Keratinocyte (primary cell): ENCODE measurements at regions not wholly inside any gene's neighbourhood (a gene's known extent, or its start where the extent isn't known, plus 50 kb on each side); places are given as distances from the start of the nearest gene placed in this dataset.

Experiments
- DNase-seq: peaks from one replicate; pipeline ENCODE4 v3.0.0-alpha.2; 2011; ENCODE audit warnings: low read depth, missing footprints, low spot score
- FAIRE-seq: peaks from 2 replicates; lab custom pipeline; 2011; peaks lifted over from hg19 to GRCh38; lab: Jason Lieb, UNC
- H2AFZ ChIP-seq: 2 replicates; pipeline ENCODE4 v1.6.0; 2012; ENCODE audit warnings: low read length, control low read depth, inconsistent platforms; ENCODE audit not compliant: control insufficient read depth
- H3K27ac ChIP-seq: 2 replicates; pipeline ENCODE4 v1.5.1; 2011; ENCODE audit warnings: low read length; ENCODE audit not compliant: control insufficient read depth, insufficient read depth
- H3K27me3 ChIP-seq: 3 replicates; pipeline ENCODE4 v1.6.0; 2011; ENCODE audit warnings: low read length; ENCODE audit not compliant: control insufficient read depth, insufficient read depth; ENCODE audit errors: extremely low read depth
- H3K36me3 ChIP-seq, 2 experiments: 2 replicates in 1 of 2; 3 replicates in 1 of 2; pipeline ENCODE4 v1.5.1; 2011; ENCODE audit warnings: low read length in 2 of 2, mild to moderate bottlenecking in 1 of 2; ENCODE audit not compliant: control insufficient read depth in 2 of 2, insufficient read depth in 2 of 2; ENCODE audit errors: extremely low read depth in 1 of 2
- H3K4me1 ChIP-seq: 3 replicates; pipeline ENCODE4 v1.5.1; 2011; ENCODE audit warnings: low read length; ENCODE audit not compliant: control insufficient read depth, insufficient read depth; ENCODE audit errors: extremely low read depth
- H3K4me2 ChIP-seq: 3 replicates; pipeline ENCODE4 v1.6.0; 2011; ENCODE audit warnings: low read depth, low read length; ENCODE audit not compliant: control insufficient read depth, insufficient read depth; ENCODE audit errors: extremely low read depth
- H3K4me3 ChIP-seq, 3 experiments: fragments of 200-600 bp in 1 of 3; sonication (generic) in 1 of 3; 2 replicates in 2 of 3; 3 replicates in 1 of 3; pipeline ENCODE4 v1.5.1; 2011 to 2016; ENCODE audit warnings: low read length in 3 of 3, mild to moderate bottlenecking in 3 of 3, control low read depth in 2 of 3, inconsistent platforms in 1 of 3, low read depth in 1 of 3, mixed read lengths in 1 of 3, mixed run types in 1 of 3, moderate library complexity in 1 of 3; ENCODE audit not compliant: control insufficient read depth in 2 of 3, insufficient read depth in 2 of 3; ENCODE audit errors: extremely low read depth in 1 of 3
- H3K79me2 ChIP-seq: 2 replicates; pipeline ENCODE4 v1.6.0; 2012; ENCODE audit warnings: low read length; ENCODE audit not compliant: control insufficient read depth, insufficient read depth
- H3K9ac ChIP-seq: 3 replicates; pipeline ENCODE4 v1.6.0; 2011; ENCODE audit warnings: low read length; ENCODE audit not compliant: control insufficient read depth, insufficient read depth; ENCODE audit errors: extremely low read depth
- H3K9me1 ChIP-seq: 3 replicates; pipeline ENCODE4 v1.6.0; 2011; ENCODE audit warnings: low read length; ENCODE audit not compliant: control insufficient read depth, insufficient read depth; ENCODE audit errors: extremely low read depth
- H3K9me3 ChIP-seq: 2 replicates; pipeline ENCODE4 v1.5.1; 2012; ENCODE audit warnings: low read depth, low read length; ENCODE audit not compliant: control insufficient read depth
- H4K20me1 ChIP-seq: 3 replicates; pipeline ENCODE4 v1.6.0; 2011; ENCODE audit warnings: low read length; ENCODE audit not compliant: control insufficient read depth, insufficient read depth; ENCODE audit errors: extremely low read depth
- EZH2 ChIP-seq: IDR thresholded peaks from one replicate; pipeline ENCODE4 v1.6.1; 2012; ENCODE audit warnings: inconsistent platforms, mild to moderate bottlenecking, low read length, moderate library complexity
- dilution Hi-C: fragments of 300-500 bp; cut with MboI; formaldehyde crosslinking; loops from one replicate; pipeline ENCODE4 v1.7.0; 2020; ENCODE audit warnings: low sequenced_read_pairs; ENCODE audit not compliant: extremely low pct_ligation_motif_present
- TF ChIP-seq, protein P1 (sequence below), 3 experiments: IDR thresholded peaks in 1 of 3; conservative IDR thresholded peaks in 1 of 3; optimal IDR thresholded peaks in 1 of 3; 2 replicates in 2 of 3; 3 replicates in 1 of 3; pipeline versions ENCODE3 to v1.5.1; 2011; ENCODE audit warnings: low read length in 3 of 3, mild to moderate bottlenecking in 3 of 3, moderate library complexity in 2 of 3, control low read depth in 1 of 3, inconsistent platforms in 1 of 3; ENCODE audit not compliant: insufficient read depth in 2 of 3; ENCODE audit errors: extremely low read depth in 1 of 3

DNA sequence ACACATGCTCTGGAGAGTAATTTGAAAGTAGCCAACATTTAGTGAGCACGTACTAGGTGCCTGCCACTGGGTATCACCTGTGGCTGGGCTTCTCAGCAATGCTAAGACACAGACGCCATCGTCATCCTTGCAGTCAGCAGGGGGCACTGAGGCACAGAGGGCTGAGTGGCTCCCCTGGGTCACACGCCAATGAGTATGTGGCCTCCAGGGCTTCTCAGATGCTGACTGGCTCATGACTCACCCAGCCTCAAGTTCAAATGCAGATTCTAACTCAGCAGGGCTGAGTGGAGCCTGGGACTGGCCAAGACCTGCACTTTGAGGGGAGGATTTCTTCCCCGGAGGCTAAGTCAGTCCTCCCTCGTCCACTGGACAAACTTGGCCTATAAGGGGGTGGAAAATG is 115.1 kb upstream of the CACNA1A start:
- Histone ChIP-seq H3K27me3 (peaks cover 32% of the 10 kb centered on the region), H3K4me1 (peaks cover 6% of the 10 kb centered on the region), H2AFZ (no peak overlapping the region), H3K9me1 (no peaks in the 10 kb centered on the region), H3K79me2 (no peaks in the 10 kb centered on the region), H3K27ac (no peak overlapping the region), H3K4me3 (no peak overlapping the region), H3K9me3 (no peaks in the 10 kb centered on the region), H3K4me2 (peak overlapping the region; percentile 14), H3K9ac (no peak overlapping the region), H4K20me1 (no peaks in the 10 kb centered on the region), H3K36me3 (no peaks in the 10 kb centered on the region)
- FAIRE-seq = peak; percentile 80
- peak; percentile 85 for DNase-seq
- TF ChIP-seq EZH2 = no peak
- TF ChIP-seq, protein P1, sequence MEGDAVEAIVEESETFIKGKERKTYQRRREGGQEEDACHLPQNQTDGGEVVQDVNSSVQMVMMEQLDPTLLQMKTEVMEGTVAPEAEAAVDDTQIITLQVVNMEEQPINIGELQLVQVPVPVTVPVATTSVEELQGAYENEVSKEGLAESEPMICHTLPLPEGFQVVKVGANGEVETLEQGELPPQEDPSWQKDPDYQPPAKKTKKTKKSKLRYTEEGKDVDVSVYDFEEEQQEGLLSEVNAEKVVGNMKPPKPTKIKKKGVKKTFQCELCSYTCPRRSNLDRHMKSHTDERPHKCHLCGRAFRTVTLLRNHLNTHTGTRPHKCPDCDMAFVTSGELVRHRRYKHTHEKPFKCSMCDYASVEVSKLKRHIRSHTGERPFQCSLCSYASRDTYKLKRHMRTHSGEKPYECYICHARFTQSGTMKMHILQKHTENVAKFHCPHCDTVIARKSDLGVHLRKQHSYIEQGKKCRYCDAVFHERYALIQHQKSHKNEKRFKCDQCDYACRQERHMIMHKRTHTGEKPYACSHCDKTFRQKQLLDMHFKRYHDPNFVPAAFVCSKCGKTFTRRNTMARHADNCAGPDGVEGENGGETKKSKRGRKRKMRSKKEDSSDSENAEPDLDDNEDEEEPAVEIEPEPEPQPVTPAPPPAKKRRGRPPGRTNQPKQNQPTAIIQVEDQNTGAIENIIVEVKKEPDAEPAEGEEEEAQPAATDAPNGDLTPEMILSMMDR (optimal IDR thresholded peaks at IDR 0.05 in 1 of 3, IDR thresholded peaks at IDR 0.05 in 1 of 3, conservative IDR thresholded peaks at IDR 0.05 in 1 of 3; ENCODE audit: extremely low read depth in 1 of 3, insufficient read depth in 2 of 3, low read length in 3 of 3) = peak; percentile 38 to 84 (median 52)
- dilution Hi-C loops = no loop called here

DNA sequence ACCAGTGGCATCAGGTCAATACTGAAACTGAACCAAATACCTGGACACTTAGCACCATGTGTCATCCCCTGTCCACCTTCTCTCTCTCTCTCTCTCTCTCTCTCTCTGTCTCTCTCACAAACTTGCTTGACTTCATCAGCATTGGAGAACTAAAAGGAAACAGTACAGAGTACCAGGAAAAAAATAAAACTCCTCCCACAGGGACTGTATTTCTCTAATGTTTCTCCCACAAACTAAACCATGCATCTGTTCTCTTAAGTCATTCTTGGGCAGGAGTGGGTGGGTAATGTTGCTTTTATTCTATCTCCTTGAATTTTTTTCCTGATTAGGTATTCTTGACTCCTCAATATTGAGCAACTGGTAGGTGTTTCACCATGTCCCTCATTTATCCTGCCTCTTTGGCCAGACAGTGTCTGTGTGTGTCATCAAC is 112.9 kb upstream of the CACNA1A start:
- TF ChIP-seq EZH2 = no peak
- TF ChIP-seq, protein P1 (optimal IDR thresholded peaks at IDR 0.05 in 1 of 3, IDR thresholded peaks at IDR 0.05 in 1 of 3, conservative IDR thresholded peaks at IDR 0.05 in 1 of 3; ENCODE audit: extremely low read depth in 1 of 3, insufficient read depth in 2 of 3, low read length in 3 of 3) = no peak
- no peaks in the 10 kb centered on the region for H3K9me1 ChIP-seq
- H3K4me3 ChIP-seq = no peak overlapping the region
- H2AFZ ChIP-seq = no peak overlapping the region
- dilution Hi-C loops = no loop called here
- H3K9ac ChIP-seq = no peak overlapping the region
- peaks cover 6% of the 10 kb centered on the region for H3K4me1 ChIP-seq
- no peaks in the 10 kb centered on the region for H4K20me1 ChIP-seq
- H3K79me2 ChIP-seq = no peaks in the 10 kb centered on the region
- H3K27me3 ChIP-seq = peaks cover 25% of the 10 kb centered on the region
- H3K36me3 ChIP-seq = no peaks in the 10 kb centered on the region
- FAIRE-seq = no peak
- no peaks in the 10 kb centered on the region for H3K9me3 ChIP-seq
- DNase-seq = no peak
- no peak overlapping the region for H3K27ac ChIP-seq
- H3K4me2 ChIP-seq = no peak overlapping the region
